IPS-15b (cell line): ENCODE measurements at regions not wholly inside any gene's neighbourhood (a gene's known extent, or its start where the extent isn't known, plus 50 kb on each side); places are given as distances from the start of the nearest gene placed in this dataset.
"Not testable (repeated sequence)": the region's sequence is repeated elsewhere in the genome, so short reads cannot be mapped to it uniquely, and the experiment has no call there.

Experiments used
- H3K27me3 ChIP-seq: one replicate; pipeline ENCODE4 v1.6.1; 2013; ENCODE audit warnings: low read length; ENCODE audit not compliant: control insufficient read depth, insufficient read depth
- H3K36me3 ChIP-seq: one replicate; pipeline ENCODE4 v1.6.1; 2013; ENCODE audit warnings: low read length; ENCODE audit not compliant: control insufficient read depth, insufficient read depth
- H3K4me1 ChIP-seq: one replicate; pipeline ENCODE4 v1.6.1; 2013; ENCODE audit warnings: mild to moderate bottlenecking, low read length; ENCODE audit not compliant: control insufficient read depth, insufficient read depth
- H3K4me3 ChIP-seq: one replicate; pipeline ENCODE4 v1.5.1; 2013; ENCODE audit warnings: low read depth, low read length
- H3K9ac ChIP-seq: one replicate; pipeline ENCODE4 v1.6.1; 2013; ENCODE audit warnings: low read depth, mild to moderate bottlenecking, low read length
- H3K9me3 ChIP-seq: one replicate; pipeline ENCODE4 v1.6.1; 2013; ENCODE audit warnings: mild to moderate bottlenecking, low read length; ENCODE audit not compliant: control insufficient read depth, insufficient read depth

- H3K27me3 ChIP-seq = peaks cover 4% of the 10 kb centered on the region
- H3K36me3 ChIP-seq = no peaks in the 10 kb centered on the region
- H3K9me3 ChIP-seq = no peaks in the 10 kb centered on the region
- no peak overlapping the region for H3K9ac ChIP-seq
- H3K4me1 ChIP-seq = peaks cover 6% of the 10 kb centered on the region
- H3K4me3 ChIP-seq = no peak overlapping the region
Measured at GRCh38 chr2:35174845-35175244, 1180.7 kb upstream of the CRIM1 start.

- H3K9me3 ChIP-seq = no peaks in the 10 kb centered on the region
Measured at GRCh38 chr2:35172687-35173086, 1182.9 kb upstream of the CRIM1 start.

GRCh38 chr2:35168351-35168750, 1187.2 kb upstream of the CRIM1 start:
- no peaks in the 10 kb centered on the region for H3K27me3 ChIP-seq
- no peaks in the 10 kb centered on the region for H3K36me3 ChIP-seq
- H3K9ac ChIP-seq = no peak overlapping the region
- no peaks in the 10 kb centered on the region for H3K9me3 ChIP-seq
- H3K4me3 ChIP-seq = no peak overlapping the region
- no peaks in the 10 kb centered on the region for H3K4me1 ChIP-seq

More at GRCh38 chr2:35172687-35173086, 1182.9 kb upstream of the CRIM1 start:
- no peak overlapping the region for H3K4me3 ChIP-seq
- H3K9ac ChIP-seq = no peak overlapping the region
- no peaks in the 10 kb centered on the region for H3K36me3 ChIP-seq
- no peaks in the 10 kb centered on the region for H3K27me3 ChIP-seq
- H3K4me1 ChIP-seq = peaks cover 6% of the 10 kb centered on the region

GRCh38 chr2:35163948-35164347, 1191.6 kb upstream of the CRIM1 start:
- Histone ChIP-seq H3K36me3 (no peaks in the 10 kb centered on the region), H3K4me3 (no peak overlapping the region), H3K27me3 (no peaks in the 10 kb centered on the region), H3K9ac (no peak overlapping the region), H3K4me1 (no peaks in the 10 kb centered on the region), H3K9me3 (no peaks in the 10 kb centered on the region)

GRCh38 chr2:35160871-35161270, 1194.7 kb upstream of the CRIM1 start:
- Histone ChIP-seq H3K4me1 (no peaks in the 10 kb centered on the region), H3K4me3 (no peak overlapping the region), H3K27me3 (no peaks in the 10 kb centered on the region), H3K9ac (no peak overlapping the region), H3K9me3 (no peaks in the 10 kb centered on the region), H3K36me3 (no peaks in the 10 kb centered on the region)

GRCh38 chr2:35125871-35126270, 1229.7 kb upstream of the CRIM1 start:
- no peaks in the 10 kb centered on the region for H3K9me3 ChIP-seq
- no peak overlapping the region for H3K9ac ChIP-seq
- no peaks in the 10 kb centered on the region for H3K4me1 ChIP-seq
- H3K27me3 ChIP-seq = no peaks in the 10 kb centered on the region
- H3K4me3 ChIP-seq = no peak overlapping the region
- no peaks in the 10 kb centered on the region for H3K36me3 ChIP-seq

GRCh38 chr2:35125278-35125677, 1230.3 kb upstream of the CRIM1 start:
- Histone ChIP-seq H3K27me3 (no peaks in the 10 kb centered on the region), H3K9ac (no peak overlapping the region), H3K36me3 (no peaks in the 10 kb centered on the region), H3K9me3 (no peaks in the 10 kb centered on the region), H3K4me3 (no peak overlapping the region), H3K4me1 (no peaks in the 10 kb centered on the region)

GRCh38 chr2:35116151-35116550, 1239.4 kb upstream of the CRIM1 start:
- Histone ChIP-seq H3K4me1 (no peaks in the 10 kb centered on the region), H3K27me3 (no peaks in the 10 kb centered on the region), H3K4me3 (no peak overlapping the region), H3K9ac (no peak overlapping the region), H3K9me3 (no peaks in the 10 kb centered on the region), H3K36me3 (no peaks in the 10 kb centered on the region)

- Histone ChIP-seq H3K4me1 (no peaks in the 10 kb centered on the region), H3K4me3 (no peak overlapping the region), H3K9ac (no peak overlapping the region), H3K9me3 (no peaks in the 10 kb centered on the region), H3K36me3 (no peaks in the 10 kb centered on the region), H3K27me3 (no peaks in the 10 kb centered on the region)
Measured at GRCh38 chr2:35114765-35115164, 1240.8 kb upstream of the CRIM1 start.

- H3K4me3 ChIP-seq, H3K4me1 ChIP-seq, H3K27me3 ChIP-seq, H3K36me3 ChIP-seq, H3K9me3 ChIP-seq, H3K9ac ChIP-seq: not testable (repeated sequence)
Measured at GRCh38 chr2:35112367-35112766, 1243.2 kb upstream of the CRIM1 start.

- Histone ChIP-seq H3K4me1 (no peaks in the 10 kb centered on the region), H3K36me3 (no peaks in the 10 kb centered on the region), H3K4me3 (no peak overlapping the region), H3K27me3 (no peaks in the 10 kb centered on the region), H3K9ac (no peak overlapping the region), H3K9me3 (no peaks in the 10 kb centered on the region)
Measured at GRCh38 chr2:35104309-35104708, 1251.3 kb upstream of the CRIM1 start.

- H3K27me3 ChIP-seq = no peaks in the 10 kb centered on the region
- no peaks in the 10 kb centered on the region for H3K36me3 ChIP-seq
- H3K9me3 ChIP-seq = no peaks in the 10 kb centered on the region
- H3K4me1 ChIP-seq = no peaks in the 10 kb centered on the region
- H3K4me3 ChIP-seq = no peak overlapping the region
- H3K9ac ChIP-seq = no peak overlapping the region
Measured at GRCh38 chr2:35099342-35099741, 1256.2 kb upstream of the CRIM1 start.

GRCh38 chr2:35082072-35082471, 1273.5 kb upstream of the CRIM1 start:
- no peak overlapping the region for H3K4me3 ChIP-seq
- H3K9me3 ChIP-seq = no peaks in the 10 kb centered on the region
- H3K9ac ChIP-seq = no peak overlapping the region
- H3K4me1 ChIP-seq = no peaks in the 10 kb centered on the region
- no peaks in the 10 kb centered on the region for H3K27me3 ChIP-seq
- H3K36me3 ChIP-seq = no peaks in the 10 kb centered on the region
